GM13977 (cell line): ENCODE measurements at regions not wholly inside any gene's neighbourhood (a gene's known extent, or its start where the extent isn't known, plus 50 kb on each side); places are given as distances from the start of the nearest gene placed in this dataset.

ENCODE experiments used
- DNase-seq: peaks from one replicate; pipeline ENCODE4 v3.0.0; 2012; ENCODE audit warnings: low spot score
- in situ Hi-C: fragments of 300-500 bp; cut with MboI; formaldehyde crosslinking; loops from one replicate; pipeline ENCODE4 v1.12.0; 2022; ENCODE audit warnings: low sequenced_read_pairs, low pct_unique_long_range_greater_than_20kb, mixed read lengths, inconsistent platforms; ENCODE audit not compliant: unreplicated experiment
- TF ChIP-seq, protein P1 (sequence below): IDR thresholded peaks from 2 replicates; pipeline ENCODE4 v1.5.1; 2012; ENCODE audit warnings: mild to moderate bottlenecking, control low read depth; ENCODE audit not compliant: insufficient read depth; ENCODE audit errors: extremely low read depth, missing control alignments

DNA sequence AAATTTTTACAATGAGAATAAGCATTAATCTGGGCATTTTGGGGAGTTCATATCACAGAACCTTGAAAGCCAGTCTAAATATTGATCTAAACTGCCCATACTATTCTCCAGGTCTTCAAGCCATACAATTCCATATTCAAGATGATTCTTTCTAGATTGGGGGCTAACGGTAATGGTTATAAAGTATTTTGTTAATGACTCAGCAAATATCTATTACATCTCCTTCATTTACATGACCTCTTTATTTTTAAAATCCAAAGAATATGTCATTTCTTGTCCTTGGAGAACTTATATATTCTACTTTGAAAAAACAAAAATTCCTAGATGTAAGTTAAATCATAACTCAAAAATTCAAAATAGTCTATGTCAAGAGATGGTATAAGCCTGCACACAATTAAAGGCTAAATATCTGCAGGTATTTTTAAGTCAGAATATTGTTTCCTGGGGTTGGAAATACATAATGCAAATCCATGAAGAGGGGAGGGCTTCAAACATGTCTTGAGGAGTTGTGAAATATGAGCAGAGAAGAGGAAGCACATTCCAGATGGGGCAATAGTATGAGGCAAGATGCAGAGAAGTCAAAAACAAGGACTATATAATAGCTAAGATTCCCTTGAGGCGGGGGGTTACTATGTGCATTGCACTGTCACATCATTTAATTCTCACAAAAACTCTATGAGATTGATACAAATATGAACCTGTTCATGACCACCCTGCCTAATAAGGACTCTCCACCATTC, 526.4 kb downstream of the NR2F1-AS1 start:
- DNase-seq, result no peak
- in situ Hi-C loops, result no loop called here
- TF ChIP-seq, protein P1, sequence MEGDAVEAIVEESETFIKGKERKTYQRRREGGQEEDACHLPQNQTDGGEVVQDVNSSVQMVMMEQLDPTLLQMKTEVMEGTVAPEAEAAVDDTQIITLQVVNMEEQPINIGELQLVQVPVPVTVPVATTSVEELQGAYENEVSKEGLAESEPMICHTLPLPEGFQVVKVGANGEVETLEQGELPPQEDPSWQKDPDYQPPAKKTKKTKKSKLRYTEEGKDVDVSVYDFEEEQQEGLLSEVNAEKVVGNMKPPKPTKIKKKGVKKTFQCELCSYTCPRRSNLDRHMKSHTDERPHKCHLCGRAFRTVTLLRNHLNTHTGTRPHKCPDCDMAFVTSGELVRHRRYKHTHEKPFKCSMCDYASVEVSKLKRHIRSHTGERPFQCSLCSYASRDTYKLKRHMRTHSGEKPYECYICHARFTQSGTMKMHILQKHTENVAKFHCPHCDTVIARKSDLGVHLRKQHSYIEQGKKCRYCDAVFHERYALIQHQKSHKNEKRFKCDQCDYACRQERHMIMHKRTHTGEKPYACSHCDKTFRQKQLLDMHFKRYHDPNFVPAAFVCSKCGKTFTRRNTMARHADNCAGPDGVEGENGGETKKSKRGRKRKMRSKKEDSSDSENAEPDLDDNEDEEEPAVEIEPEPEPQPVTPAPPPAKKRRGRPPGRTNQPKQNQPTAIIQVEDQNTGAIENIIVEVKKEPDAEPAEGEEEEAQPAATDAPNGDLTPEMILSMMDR, result no peak

DNA sequence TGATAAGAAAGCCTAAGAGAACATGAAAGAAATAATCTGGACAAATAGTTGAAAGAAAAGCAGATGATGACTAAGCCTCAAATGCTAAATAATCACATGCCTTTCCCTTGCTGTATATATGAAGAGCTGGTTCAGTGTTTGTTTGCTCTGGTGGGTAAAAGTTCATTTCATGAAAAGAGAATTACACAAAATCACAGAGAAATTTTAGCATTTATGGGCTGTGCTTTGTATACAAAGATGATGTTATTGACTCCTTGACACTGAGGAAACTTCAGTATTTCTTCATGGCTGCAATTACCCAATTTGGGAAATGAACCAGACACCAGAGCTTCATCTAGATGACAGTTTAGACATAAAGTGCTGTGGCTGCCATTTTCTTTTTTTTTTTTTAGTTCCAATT, 527.2 kb downstream of the NR2F1-AS1 start:
- in situ Hi-C loops, result no loop called here
- DNase-seq, result no peak
- TF ChIP-seq, protein P1, result no peak

DNA sequence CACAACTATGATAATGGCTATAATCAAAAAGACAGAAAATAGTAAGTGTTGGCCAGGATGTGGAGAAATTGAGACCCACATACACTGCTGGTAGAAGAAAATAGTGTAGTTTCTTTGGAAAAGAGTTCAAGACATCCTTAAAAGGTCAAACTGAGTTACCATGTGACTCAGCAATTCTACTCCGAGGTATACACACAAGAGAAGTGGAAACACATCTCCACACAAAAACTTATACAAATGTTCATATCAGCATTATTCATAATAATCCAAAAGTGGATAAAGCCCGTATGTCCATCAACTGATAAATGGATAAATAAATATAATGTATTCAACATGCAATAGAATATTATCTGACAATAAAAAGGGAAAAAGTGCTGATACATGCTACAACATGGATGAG, 532.2 kb downstream of the NR2F1-AS1 start:
- in situ Hi-C loops, result no loop called here
- TF ChIP-seq, protein P1, result no peak
- no peak for DNase-seq

DNA sequence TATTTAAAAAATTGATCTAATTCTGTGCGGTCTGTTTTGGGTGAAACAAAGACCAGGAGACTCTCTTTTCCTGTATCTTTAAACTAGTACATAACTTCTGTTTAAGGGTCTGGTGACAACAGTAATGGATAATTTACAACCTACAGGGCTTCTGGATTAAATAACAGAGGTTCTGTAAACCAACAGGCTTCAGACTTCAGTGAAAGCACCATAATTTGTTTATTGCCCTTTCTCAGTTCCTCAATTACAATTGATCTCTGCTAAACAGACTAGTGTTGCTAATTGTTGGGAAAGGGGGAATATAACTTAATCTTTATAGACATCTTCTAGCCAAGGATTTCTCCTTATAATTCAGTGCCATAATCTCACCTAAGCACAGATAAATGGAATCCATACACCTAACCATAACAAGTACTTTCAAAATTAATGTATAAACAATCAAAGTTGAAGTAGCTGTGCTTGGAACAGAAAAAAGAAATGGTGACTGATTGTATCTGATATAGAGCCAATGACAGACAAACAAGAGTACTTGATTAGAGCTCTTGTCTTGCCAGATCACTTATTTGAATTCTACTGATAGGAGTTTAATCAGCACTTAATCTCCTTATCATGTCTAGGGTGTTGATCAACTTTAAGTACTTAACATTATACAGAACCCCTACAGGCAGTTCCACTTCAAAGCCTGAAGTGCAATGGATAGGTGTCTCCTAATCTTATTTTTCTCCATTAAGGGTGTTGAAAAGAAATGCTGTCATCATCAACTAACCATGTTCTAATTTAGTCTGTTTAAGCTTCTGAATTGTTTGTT, 536.0 kb downstream of the NR2F1-AS1 start:
- DNase-seq, result no peak
- in situ Hi-C loops, result no loop called here
- TF ChIP-seq, protein P1, result no peak

DNA sequence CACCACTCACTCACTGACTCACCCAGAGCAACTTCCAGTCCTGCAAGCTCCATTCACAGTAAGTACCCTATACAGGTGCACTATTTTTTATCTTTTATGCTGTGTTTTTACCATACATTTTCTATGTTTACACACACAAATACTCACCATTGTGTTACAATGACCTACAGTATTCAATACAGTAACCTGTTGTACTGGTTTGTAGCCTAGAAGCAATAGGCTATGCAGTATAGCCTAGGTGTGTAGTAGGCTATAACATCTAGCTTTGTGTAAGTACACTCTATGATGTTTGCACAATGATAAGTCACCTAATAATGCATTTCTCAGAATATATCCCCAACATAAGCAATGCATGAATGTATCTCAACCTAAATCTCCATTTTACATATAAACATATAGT, 541.1 kb downstream of the NR2F1-AS1 start:
- in situ Hi-C loops, result no loop called here
- DNase-seq, result no peak

More for the DNA sequence above, 541.1 kb downstream of the NR2F1-AS1 start:
- TF ChIP-seq, protein P1, result no peak
